Ovary (tissue), 3 donors: ENCODE measurements at regions not wholly inside any gene's neighbourhood (a gene's known extent, or its start where the extent isn't known, plus 50 kb on each side); places are given as distances from the start of the nearest gene placed in this dataset.

ENCODE experiments used
- POLR2A ChIP-seq: fragments of 450-650 bp; IDR thresholded peaks from one replicate; pipeline ENCODE4 v1.6.1; 2017; ENCODE audit warnings: antibody characterized with exemption, mild to moderate bottlenecking, moderate library complexity
- TF ChIP-seq, protein P1 (sequence below), 3 donors: fragments of 450-650 bp in 2 of 3; fragments of 200-600 bp in 1 of 3; IDR thresholded peaks; one replicate each; pipeline versions ENCODE4 v1.5.1 to v1.8.0; 2016 to 2022; ENCODE audit warnings: antibody characterized with exemption in 3 of 3, mild to moderate bottlenecking in 1 of 3
- donor health status: DM: no; HTN: no; CAD: no.

DNA sequence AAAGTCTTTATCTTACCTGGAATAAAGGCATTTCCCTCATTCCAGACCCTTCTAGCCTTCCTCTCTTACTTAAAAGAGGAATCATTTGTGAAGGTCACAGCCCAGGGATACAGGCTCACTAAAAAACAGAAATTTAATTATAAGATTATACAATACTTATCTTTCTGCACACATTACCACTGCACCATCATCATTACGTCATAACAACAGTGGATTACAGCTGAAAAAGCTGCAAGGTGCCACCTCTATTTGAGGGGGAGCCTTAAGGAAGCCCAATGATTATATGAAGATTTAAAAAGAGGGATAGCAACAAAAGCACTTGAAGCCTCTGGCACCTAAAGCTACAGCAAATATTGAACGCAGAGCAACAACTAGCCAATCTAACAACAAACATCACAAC lies 452.9 kb upstream of the EYS start:
- TF ChIP-seq, protein P1, sequence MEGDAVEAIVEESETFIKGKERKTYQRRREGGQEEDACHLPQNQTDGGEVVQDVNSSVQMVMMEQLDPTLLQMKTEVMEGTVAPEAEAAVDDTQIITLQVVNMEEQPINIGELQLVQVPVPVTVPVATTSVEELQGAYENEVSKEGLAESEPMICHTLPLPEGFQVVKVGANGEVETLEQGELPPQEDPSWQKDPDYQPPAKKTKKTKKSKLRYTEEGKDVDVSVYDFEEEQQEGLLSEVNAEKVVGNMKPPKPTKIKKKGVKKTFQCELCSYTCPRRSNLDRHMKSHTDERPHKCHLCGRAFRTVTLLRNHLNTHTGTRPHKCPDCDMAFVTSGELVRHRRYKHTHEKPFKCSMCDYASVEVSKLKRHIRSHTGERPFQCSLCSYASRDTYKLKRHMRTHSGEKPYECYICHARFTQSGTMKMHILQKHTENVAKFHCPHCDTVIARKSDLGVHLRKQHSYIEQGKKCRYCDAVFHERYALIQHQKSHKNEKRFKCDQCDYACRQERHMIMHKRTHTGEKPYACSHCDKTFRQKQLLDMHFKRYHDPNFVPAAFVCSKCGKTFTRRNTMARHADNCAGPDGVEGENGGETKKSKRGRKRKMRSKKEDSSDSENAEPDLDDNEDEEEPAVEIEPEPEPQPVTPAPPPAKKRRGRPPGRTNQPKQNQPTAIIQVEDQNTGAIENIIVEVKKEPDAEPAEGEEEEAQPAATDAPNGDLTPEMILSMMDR (IDR thresholded peaks at IDR 0.05), result no peak
- TF ChIP-seq POLR2A, result no peak
